HG02884 (cell line): ENCODE measurements at regions not wholly inside any gene's neighbourhood (a gene's known extent, or its start where the extent isn't known, plus 50 kb on each side); places are given as distances from the start of the nearest gene placed in this dataset.
A peak's percentile ranks its signal among the peaks of the same experiment; 100 is the strongest.
"Not testable (repeated sequence)": the region's sequence is repeated elsewhere in the genome, so short reads cannot be mapped to it uniquely, and the experiment has no call there.

Experiments
- ATAC-seq: cut with Tn5 transposase; IDR thresholded peaks from one replicate; pipeline ENCODE4 v1.9.1; 2021; ENCODE audit warnings: mild to moderate bottlenecking, moderate library complexity; ENCODE audit not compliant: unreplicated experiment

GRCh38 chr1:228889289-228889688, 154.0 kb downstream of the RHOU start:
- ATAC-seq = no peak

- no peak for ATAC-seq
Measured at GRCh38 chr1:228891272-228892034, 156.2 kb downstream of the RHOU start.

GRCh38 chr1:228892200-228892599, 156.9 kb downstream of the RHOU start:
- ATAC-seq = not testable (repeated sequence)

GRCh38 chr1:228894442-228894989, 159.2 kb downstream of the RHOU start:
- ATAC-seq = no peak

GRCh38 chr1:228897901-228898300, 162.6 kb downstream of the RHOU start:
- ATAC-seq = no peak

GRCh38 chr1:228898582-228898992, 163.3 kb downstream of the RHOU start:
- ATAC-seq = peak; percentile 99

GRCh38 chr1:228899421-228899956, 164.2 kb downstream of the RHOU start:
- no peak for ATAC-seq

GRCh38 chr1:228900099-228900885, 165.0 kb downstream of the RHOU start:
- ATAC-seq = no peak

- ATAC-seq = no peak
Measured at GRCh38 chr1:228900886-228901392, 165.7 kb downstream of the RHOU start.

- ATAC-seq = no peak
Measured at GRCh38 chr1:228901936-228902681, 166.8 kb downstream of the RHOU start.

- no peak for ATAC-seq
Measured at GRCh38 chr1:228902781-228903433, 167.6 kb downstream of the RHOU start.

GRCh38 chr1:228903434-228904071, 168.3 kb downstream of the RHOU start:
- ATAC-seq = no peak

- no peak for ATAC-seq
Measured at GRCh38 chr1:228904222-228904621, 168.9 kb downstream of the RHOU start.

- no peak for ATAC-seq
Measured at GRCh38 chr1:228905701-228906101, 170.4 kb downstream of the RHOU start.

- no peak for ATAC-seq
Measured at GRCh38 chr1:228906223-228906860, 171.1 kb downstream of the RHOU start.

GRCh38 chr1:228911225-228912210, 176.2 kb downstream of the RHOU start:
- no peak for ATAC-seq

- no peak for ATAC-seq
Measured at GRCh38 chr1:228913626-228914414, 178.5 kb downstream of the RHOU start.
